HL-60/S4 (cell line): ENCODE measurements at regions not wholly inside any gene's neighbourhood (a gene's known extent, or its start where the extent isn't known, plus 50 kb on each side); places are given as distances from the start of the nearest gene placed in this dataset.

ENCODE experiments used
- in situ Hi-C: fragments of 300-500 bp; cut with MboI; formaldehyde crosslinking; loops from 2 replicates; pipeline ENCODE4 v1.14.3; 2022; ENCODE audit warnings: low sequenced_read_pairs

GRCh38 chr20:60237981-60238380, 279.8 kb downstream of the CDH26 start:
- in situ Hi-C loops = no loop called here

- in situ Hi-C loops = no loop called here
Measured at GRCh38 chr20:60238992-60239660, 280.9 kb downstream of the CDH26 start.

- in situ Hi-C loops = no loop called here
Measured at GRCh38 chr20:60239956-60240355, 281.7 kb downstream of the CDH26 start.

GRCh38 chr20:60240415-60240814, 282.2 kb downstream of the CDH26 start:
- in situ Hi-C loops = no loop called here

GRCh38 chr20:60240986-60241385, 282.8 kb downstream of the CDH26 start:
- in situ Hi-C loops = no loop called here

- in situ Hi-C loops = no loop called here
Measured at GRCh38 chr20:60242836-60243505, 284.7 kb downstream of the CDH26 start.

GRCh38 chr20:60244373-60245146, 286.3 kb downstream of the CDH26 start:
- in situ Hi-C loops = no loop called here

GRCh38 chr20:60246751-60247150, 288.5 kb downstream of the CDH26 start:
- in situ Hi-C loops = no loop called here

GRCh38 chr20:60249436-60249835, 291.2 kb downstream of the CDH26 start:
- in situ Hi-C loops = no loop called here

- in situ Hi-C loops = no loop called here
Measured at GRCh38 chr20:60250251-60250650, 292.0 kb downstream of the CDH26 start.

- in situ Hi-C loops = no loop called here
Measured at GRCh38 chr20:60252866-60253265, 294.6 kb downstream of the CDH26 start.

GRCh38 chr20:60253471-60253870, 295.2 kb downstream of the CDH26 start:
- in situ Hi-C loops = no loop called here

- in situ Hi-C loops = no loop called here
Measured at GRCh38 chr20:60254901-60255411, 296.7 kb downstream of the CDH26 start.

GRCh38 chr20:60255415-60255814, 297.2 kb downstream of the CDH26 start:
- in situ Hi-C loops = no loop called here

GRCh38 chr20:60255866-60256265, 297.6 kb downstream of the CDH26 start:
- in situ Hi-C loops = no loop called here

- in situ Hi-C loops = no loop called here
Measured at GRCh38 chr20:60256811-60257210, 298.6 kb downstream of the CDH26 start.

- in situ Hi-C loops = no loop called here
Measured at GRCh38 chr20:60257671-60258070, 299.4 kb downstream of the CDH26 start.

- in situ Hi-C loops = no loop called here
Measured at GRCh38 chr20:60258255-60258863, 300.1 kb downstream of the CDH26 start.

GRCh38 chr20:60261333-60261732, 303.1 kb downstream of the CDH26 start:
- in situ Hi-C loops = no loop called here

GRCh38 chr20:60262967-60263603, 304.9 kb downstream of the CDH26 start:
- in situ Hi-C loops = no loop called here
